ENCODE measurements at regions not wholly inside any gene's neighbourhood (a gene's known extent, or its start where the extent isn't known, plus 50 kb on each side); places are given as distances from the start of the nearest gene placed in this dataset.

DNA sequence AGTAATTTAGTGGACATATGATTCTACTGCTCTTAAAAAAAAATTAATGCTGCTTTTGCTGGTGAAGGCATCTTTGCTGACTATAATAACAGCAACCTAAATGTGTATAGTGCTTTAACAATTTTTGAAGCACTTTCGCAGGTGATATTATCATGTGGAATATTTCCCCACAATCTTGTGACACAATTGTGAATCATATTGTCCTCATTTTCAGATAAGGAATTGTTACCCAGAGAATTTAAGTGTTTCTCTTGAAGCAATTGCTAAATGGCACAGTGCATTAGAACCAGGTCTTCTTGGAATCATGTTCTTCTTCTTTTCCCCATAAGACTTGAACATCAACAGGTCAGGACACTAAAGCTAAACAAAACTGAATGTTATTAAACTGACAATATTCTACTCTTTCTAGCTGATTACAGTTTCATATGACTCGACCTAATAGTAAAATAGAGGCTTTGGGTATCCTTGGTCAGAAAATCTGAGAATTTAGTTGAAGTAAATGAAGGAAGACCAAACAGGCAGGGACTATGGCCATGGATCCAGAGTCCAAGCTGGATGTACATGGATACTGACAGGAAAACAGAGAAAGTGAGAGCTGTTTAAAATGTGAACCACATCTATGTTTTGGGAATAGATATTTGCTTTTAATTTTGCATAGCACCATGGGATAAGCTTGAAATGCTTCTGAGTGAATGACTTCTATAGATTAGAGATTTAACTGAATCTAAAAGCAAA lies 121.8 kb upstream of the SLC35B3 start:
- Mint-ChIP-seq H3K4me3 (no peak overlapping the region), H3K27me3 (ENCODE audit: low read depth) (no peaks in the 10 kb centered on the region), H3K4me1 (no peaks in the 10 kb centered on the region), H3K27ac (no peak overlapping the region), H3K36me3 (ENCODE audit: low read depth) (no peaks in the 10 kb centered on the region), H3K9me3 (no peaks in the 10 kb centered on the region)
- TF ChIP-seq CTCF (IDR thresholded peaks at IDR 0.05; ENCODE audit: unreplicated experiment in 3 of 3): no peak

- Mint-ChIP-seq H3K27me3 (ENCODE audit: low read depth) (no peaks in the 10 kb centered on the region), H3K4me3 (no peak overlapping the region), H3K4me1 (no peaks in the 10 kb centered on the region), H3K9me3 (no peaks in the 10 kb centered on the region), H3K27ac (no peak overlapping the region), H3K36me3 (ENCODE audit: low read depth) (no peaks in the 10 kb centered on the region)
- no peak for TF ChIP-seq CTCF (IDR thresholded peaks at IDR 0.05; ENCODE audit: unreplicated experiment in 3 of 3)
These were observed 121.1 kb upstream of the SLC35B3 start for GRCh38 chr6:8556370-8557013.

DNA sequence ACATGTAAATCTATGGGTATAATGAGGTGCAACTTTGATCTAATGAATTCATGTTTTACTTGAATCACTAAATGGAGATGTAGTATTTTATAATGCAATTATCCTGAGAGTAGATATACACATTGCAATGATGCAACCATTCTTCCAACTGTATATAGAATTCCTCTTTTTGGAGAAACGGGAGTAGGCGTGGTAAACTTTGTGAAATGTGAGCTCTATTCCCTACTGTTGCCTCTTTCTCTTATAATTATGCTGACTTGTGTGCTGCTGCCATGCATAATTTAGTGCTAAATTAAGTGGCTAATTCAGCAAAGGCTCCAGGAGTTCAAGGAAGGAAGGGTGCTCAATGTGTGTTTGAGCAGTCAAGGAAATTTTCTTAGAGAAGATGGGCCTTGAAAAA lies 116.6 kb upstream of the SLC35B3 start:
- no peak for TF ChIP-seq CTCF (IDR thresholded peaks at IDR 0.05; ENCODE audit: unreplicated experiment in 3 of 3)
- H3K36me3 Mint-ChIP-seq (ENCODE audit: low read depth): no peaks in the 10 kb centered on the region
- H3K27ac Mint-ChIP-seq: no peak overlapping the region
- no peaks in the 10 kb centered on the region for H3K9me3 Mint-ChIP-seq
- no peak overlapping the region for H3K4me3 Mint-ChIP-seq
- peaks cover 6% of the 10 kb centered on the region for H3K4me1 Mint-ChIP-seq
- H3K27me3 Mint-ChIP-seq (ENCODE audit: low read depth): no peaks in the 10 kb centered on the region

DNA sequence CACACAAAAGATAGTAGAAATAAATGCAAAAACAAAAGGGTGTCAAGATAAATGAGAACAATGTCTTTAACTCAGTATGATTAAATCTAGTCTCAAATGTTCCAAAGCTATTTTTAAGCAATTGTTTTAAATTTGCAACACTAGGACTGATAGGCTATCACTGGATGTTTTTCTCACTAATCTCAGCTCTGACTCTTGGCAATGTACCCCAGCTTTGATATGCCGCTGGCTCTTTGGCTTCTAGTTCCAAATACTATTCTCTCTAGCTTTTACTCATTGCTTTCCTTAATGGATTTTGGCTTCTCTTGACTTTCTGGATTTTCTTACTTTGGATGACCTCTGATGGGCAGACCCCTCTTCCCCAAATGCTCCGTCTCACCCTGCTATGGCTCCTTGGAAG lies 116.0 kb upstream of the SLC35B3 start:
- H3K9me3 Mint-ChIP-seq: no peaks in the 10 kb centered on the region
- H3K4me3 Mint-ChIP-seq: no peak overlapping the region
- peaks cover 6% of the 10 kb centered on the region for H3K4me1 Mint-ChIP-seq
- no peaks in the 10 kb centered on the region for H3K27me3 Mint-ChIP-seq (ENCODE audit: low read depth)
- H3K27ac Mint-ChIP-seq: no peak overlapping the region
- no peaks in the 10 kb centered on the region for H3K36me3 Mint-ChIP-seq (ENCODE audit: low read depth)
- TF ChIP-seq CTCF (IDR thresholded peaks at IDR 0.05; ENCODE audit: unreplicated experiment in 3 of 3): no peak

DNA sequence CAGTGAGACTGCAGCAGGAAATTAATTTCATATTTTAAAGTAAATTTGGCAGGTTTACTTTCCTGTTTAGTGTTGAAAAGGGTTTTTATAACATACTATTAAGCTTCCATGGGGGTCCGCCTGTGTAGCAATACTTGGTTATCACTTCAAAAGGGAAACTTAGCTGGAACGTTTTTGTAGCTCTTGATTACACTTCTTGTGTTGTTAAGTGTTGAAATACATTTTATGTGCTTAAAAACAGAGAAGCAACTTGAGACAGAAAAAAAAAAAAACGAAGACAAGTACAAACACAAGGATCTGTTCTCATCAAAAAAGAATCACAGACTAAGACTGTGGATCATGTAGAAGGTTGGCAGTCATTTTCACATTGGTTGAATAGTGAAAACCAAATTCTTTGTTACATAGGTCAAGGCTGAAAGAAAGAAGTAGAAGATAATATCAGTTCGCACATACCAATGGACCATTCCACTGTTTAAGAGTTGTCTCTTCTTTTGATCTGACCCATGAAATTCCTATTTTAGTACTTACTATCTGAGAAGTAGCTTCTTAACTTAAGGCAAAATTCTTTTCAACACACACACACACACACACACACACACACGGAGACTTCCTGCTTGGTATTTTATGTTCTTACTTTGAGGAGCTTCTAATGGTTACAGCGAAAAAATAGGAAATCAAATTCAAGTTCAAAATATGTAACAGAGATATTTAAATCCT lies 113.9 kb upstream of the SLC35B3 start:
- no peak for TF ChIP-seq CTCF (IDR thresholded peaks at IDR 0.05; ENCODE audit: unreplicated experiment in 3 of 3)
- H3K4me1 Mint-ChIP-seq: peaks cover 6% of the 10 kb centered on the region
- no peaks in the 10 kb centered on the region for H3K9me3 Mint-ChIP-seq
- peak overlapping the region in 1 of 3 experiments; percentile 46 for H3K27ac Mint-ChIP-seq
- no peaks in the 10 kb centered on the region for H3K36me3 Mint-ChIP-seq (ENCODE audit: low read depth)
- peaks cover 4% of the 10 kb centered on the region for H3K27me3 Mint-ChIP-seq (ENCODE audit: low read depth)
- H3K4me3 Mint-ChIP-seq: no peak overlapping the region

Data from nephron (organoid).